Neural progenitor cell (in vitro differentiated cells): ENCODE measurements at regions not wholly inside any gene's neighbourhood (a gene's known extent, or its start where the extent isn't known, plus 50 kb on each side); places are given as distances from the start of the nearest gene placed in this dataset.

Experiments used
- CTCF ChIP-seq: fragments of 200-600 bp; sonication (generic); IDR thresholded peaks from 2 replicates; pipeline ENCODE4 v1.5.1; 2017; ENCODE audit warnings: antibody characterized with exemption, mild to moderate bottlenecking
- EZH2 ChIP-seq: fragments of 200-600 bp; sonication (generic); IDR thresholded peaks from 2 replicates; pipeline ENCODE4 v1.6.1; 2017; ENCODE audit warnings: antibody characterized with exemption, mild to moderate bottlenecking, moderate library complexity

DNA sequence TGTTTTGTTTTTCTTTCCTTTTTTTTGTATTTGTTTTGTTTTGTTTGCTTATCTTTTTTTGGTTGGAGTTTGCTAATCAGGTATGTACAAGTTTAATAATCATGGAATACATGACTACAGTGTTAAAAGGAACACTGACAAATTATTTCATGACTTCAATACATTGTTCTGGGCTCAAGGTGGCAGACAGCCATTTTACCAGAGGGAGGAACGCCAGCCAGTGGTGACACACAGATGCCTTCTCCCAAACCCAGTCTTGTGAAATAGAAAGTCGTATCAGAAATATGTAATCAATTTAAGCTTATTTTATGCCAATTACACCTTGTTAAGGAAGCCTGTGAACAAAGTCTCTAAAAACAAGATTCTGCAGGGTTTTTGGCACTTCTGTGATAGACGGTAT is 264.0 kb upstream of the EPHA4 start:
- no peak for TF ChIP-seq CTCF
- no peak for TF ChIP-seq EZH2
